ENCODE measurements at regions not wholly inside any gene's neighbourhood (a gene's known extent, or its start where the extent isn't known, plus 50 kb on each side); places are given as distances from the start of the nearest gene placed in this dataset.

DNA sequence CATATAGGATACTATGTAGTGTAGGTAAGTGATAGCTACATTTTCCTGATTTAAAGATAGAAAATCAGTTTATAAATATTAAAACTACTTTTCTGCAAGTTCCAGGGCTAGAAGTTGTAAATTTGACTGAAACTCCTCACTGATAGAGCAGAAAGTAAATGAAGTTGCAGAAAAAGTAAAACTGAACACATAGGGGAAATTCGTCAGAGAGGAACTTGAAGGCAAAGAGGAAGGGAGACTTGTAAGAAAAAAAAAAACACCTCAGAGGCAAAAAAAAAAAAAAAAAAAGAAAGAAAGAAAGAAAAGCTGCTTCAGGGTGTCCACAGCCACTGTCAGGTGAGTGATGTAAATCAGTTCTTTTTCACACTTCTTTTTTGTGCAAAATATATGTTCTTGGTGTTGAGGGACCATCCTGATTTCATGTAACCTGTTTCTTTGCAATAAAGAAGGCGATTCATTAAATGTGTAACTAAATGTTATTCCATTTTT, 336.2 kb upstream of the ZNF462 start:
- DNase-seq (ENCODE audit: low read depth) = no peak

DNA sequence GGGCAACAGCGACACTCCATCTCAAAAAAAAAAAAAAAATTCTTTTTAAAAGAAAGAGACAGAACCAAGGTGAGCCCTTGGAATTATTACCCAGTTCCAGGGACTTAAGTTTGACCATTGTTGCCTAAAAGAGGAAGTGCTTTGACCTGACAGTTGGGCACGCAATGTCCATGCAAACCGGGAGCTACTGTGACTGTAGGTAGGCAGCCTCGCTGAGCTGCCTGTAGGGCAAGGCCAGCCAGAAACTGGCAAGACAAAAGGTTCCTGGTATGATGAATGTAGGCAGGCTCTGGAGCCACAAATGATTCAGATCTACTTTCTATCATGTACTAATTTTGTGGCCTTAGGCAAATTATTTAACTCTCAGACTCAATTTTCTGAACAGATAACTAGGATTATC, 334.8 kb upstream of the ZNF462 start:
- no peak for DNase-seq (ENCODE audit: low read depth)

DNA sequence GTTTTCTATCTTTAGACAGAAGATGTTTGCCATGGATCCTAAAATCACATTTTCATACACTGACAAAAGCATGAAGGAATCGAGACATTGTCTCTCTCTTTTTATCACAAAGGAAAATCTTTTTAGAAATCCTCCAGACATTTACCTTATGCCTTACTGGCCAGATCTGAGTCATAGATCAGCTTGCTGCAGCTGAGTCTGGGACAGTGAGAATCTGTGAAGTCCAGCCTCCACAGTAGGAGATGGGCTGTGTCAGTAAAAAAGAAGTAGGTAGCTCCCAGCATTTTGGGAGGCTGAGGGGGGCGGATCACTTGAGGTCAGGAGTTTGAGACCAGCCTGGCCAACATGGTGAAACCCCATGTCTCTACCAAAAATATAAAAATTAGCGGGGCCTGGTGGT, 333.4 kb upstream of the ZNF462 start:
- DNase-seq (ENCODE audit: low read depth) = no peak

DNA sequence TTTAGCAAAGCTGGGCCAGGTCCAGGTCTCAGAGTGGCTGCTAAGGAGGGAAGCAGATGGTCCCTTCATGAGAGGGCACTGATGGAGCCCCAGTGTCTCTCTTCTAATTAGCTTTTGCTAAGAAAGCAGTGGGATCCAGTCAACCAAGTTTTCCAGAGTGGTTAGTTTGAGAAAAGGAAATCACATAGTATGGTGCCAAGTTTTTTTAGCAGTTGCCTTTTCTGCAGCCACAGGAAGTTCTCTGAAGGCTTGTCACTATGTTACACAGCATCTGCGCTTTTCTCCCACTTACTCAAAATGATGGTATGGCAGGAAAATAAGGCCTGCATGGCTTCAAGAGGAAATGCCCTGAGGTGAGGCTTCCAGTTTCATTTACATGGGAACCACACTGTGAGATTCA, 331.5 kb upstream of the ZNF462 start:
- DNase-seq (ENCODE audit: low read depth) = no peak

DNA sequence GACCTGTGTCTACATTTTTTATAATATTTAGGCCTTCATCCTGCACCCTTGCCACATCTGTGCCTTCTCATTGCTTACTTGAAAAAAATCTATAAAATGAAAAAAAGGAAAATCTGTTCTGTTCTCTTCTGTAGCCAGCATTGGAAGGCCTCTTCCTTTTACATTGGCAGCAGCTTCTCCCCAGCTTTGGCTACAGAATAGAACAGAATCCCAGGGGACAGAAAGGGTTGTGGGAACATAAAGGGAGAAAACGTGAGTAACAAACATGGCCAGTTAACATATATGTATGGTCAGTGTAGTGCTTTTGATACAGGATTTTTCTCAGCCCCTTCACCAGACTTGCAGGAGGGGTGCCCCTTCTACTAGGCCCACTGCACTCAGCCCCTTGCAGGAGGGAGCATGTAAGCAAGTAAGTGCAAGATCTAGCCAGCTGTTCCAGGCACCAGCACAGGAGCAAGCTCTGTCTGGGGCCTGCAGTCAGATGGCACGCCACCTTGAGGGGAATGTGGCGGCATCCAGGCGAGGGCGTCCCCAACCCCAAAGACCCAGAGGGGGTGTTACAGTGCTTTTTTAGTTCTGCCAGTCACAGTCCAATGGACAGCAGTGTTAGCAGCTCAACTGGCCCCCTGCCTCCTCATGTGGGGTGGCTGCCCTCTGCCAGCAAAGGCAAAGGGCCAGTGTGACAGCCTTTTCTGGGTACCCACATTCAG, 330.5 kb upstream of the ZNF462 start:
- DNase-seq (ENCODE audit: low read depth) = no peak

DNA sequence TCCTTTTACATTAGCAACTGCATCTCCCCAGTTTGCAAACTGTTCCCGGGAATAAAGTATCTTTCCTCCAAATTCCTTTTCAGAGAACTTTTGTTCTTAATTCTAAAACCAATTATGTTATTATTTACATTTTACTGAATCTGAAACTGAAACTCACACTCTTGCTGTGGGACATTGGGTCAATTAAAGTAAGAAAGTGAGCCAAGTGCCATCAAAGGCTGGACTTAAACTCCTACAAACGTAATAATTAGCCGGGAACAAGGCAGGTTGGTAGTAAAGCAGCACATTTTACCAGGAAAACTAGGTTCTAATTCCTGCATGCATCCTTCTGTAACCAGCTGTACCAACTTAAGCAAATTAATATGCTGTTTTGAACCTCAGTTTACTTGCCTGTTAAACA, 328.2 kb upstream of the ZNF462 start:
- no peak for DNase-seq (ENCODE audit: low read depth)

DNA sequence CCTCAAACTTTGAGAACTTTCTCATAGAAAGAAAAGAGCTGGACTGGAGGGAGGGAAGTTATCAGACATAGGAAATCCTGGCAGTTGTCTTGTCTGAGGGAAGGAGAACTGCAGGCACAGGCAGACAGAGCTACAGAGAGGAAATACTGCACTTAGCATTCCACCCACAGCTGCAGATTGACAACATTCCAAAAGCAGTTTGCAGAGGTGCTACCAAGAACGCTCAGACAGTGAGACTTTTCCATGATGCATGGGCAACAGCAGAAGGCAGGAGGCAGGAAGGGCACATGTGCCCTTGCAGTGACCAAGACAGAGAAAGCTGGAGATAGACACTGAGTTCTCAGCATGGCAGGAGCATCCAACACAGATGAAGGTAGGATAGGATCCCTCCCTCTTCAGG, 327.5 kb upstream of the ZNF462 start:
- no peak for DNase-seq (ENCODE audit: low read depth)

DNA sequence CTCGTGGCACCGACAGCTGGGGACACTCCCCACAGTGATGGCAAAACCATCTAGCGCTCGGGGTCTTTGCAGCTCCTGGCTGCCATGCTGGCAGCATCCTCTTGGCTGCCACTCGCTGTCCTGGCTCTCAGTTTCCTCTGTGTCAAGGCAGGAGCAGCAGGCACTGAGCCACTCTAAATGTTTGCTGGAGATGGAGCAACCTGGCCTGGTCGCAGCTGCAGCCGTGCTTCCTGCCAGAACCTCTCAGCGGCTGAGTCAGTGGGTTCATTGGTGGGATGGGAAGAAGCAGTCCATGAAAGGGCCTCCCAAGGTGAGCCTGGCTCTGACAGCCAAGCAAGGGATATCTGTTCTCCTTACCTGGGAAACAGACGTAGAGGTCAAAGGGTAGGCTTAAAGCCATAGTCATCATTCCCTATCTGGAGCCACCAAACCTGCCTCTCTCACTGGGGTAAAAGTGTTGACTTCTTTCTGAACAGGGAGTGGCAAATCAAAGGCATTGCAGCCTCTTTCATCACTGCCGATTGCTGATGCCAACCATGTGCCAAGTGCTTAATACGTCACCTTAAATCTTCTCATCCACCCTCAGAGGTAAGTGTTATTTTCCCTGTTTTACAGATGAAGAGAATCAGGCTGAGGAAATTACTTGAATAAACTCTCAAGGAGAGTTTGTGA, 304.8 kb upstream of the ZNF462 start:
- DNase-seq (ENCODE audit: low read depth) = no peak

DNA sequence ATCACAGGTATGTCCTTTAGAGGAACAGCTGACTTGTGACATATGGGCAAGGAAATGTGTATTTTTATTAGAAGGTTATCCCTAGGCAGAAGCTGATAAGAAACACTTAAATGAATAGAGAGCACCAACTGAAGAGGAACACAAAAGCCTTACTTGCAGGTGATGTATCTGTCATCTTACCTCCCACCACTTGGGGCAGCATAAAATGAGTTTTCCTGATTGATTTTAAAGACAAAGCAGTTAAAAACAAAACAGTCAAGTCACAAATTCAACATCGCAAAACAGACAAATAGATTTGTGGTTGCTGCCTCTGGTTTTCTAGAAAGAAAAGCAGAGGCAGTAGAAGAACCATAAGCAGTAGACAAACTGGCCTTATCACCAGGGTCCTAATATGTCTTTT, 302.4 kb upstream of the ZNF462 start:
- no peak for DNase-seq (ENCODE audit: low read depth)

DNA sequence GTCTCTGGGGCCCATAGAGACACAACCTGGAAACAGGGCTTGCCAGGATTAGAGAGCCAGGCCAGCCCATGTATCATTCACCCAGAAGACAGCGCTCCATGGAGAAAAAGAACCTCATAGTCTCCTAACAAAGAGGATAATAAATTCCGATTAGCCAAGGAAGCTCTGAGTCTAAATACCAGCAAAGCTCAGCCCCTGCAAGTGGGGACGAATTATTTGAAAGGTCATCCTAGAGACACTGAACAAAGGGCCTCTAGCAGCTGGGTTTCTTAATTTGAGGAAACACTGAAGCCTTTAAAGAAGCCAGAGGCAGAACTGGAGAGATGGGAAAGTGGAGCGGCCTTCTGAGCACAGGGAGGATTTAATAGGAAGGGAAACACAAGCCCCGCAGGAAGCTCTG, 287.1 kb upstream of the ZNF462 start:
- no peak for DNase-seq (ENCODE audit: low read depth)

DNA sequence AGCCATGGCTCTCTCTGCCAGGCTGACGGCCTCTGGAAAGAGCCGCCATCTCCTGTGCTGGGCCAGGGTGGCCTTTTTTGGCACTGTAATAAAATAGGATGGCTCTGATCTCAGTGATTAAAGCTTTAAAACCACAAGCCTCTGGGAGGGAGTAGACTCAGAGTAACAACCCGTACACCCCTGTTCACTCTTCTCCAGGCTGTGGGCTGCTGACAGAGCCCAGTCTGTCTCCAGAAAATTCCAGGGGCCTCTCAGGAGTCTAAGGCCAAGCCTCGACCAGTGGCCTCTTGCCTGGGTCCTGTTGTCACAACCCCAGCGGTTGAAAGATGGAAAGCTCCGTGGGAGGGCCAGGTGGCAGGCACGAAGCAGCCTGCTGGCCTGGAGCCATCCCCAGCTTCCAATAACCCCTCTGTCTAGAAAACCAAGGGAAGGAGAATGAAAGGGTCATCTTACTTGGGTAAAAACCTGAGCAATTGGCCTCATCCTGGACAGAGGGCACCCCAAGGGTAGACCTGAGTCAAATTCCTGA, 286.7 kb upstream of the ZNF462 start:
- no peak for DNase-seq (ENCODE audit: low read depth)

DNA sequence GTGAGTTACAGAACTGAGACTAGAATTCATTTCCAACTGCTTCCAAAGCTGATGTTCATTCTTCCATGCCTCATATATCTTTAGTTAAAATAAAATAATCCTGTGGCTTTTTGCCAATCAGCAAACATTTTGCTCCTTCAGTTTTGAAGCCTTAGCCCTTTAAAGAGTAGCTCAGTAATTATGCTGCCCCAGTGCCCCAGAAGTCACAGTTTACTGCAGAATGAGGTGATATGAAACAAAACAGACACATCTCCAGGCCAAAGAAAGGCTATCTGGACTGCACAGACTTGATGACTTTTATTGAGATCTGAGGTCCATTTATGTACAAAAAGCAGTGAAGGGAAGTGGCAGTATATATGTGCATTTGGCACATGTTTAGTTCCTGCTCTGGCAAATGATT, 285.8 kb upstream of the ZNF462 start:
- DNase-seq (ENCODE audit: low read depth) = no peak

DNA sequence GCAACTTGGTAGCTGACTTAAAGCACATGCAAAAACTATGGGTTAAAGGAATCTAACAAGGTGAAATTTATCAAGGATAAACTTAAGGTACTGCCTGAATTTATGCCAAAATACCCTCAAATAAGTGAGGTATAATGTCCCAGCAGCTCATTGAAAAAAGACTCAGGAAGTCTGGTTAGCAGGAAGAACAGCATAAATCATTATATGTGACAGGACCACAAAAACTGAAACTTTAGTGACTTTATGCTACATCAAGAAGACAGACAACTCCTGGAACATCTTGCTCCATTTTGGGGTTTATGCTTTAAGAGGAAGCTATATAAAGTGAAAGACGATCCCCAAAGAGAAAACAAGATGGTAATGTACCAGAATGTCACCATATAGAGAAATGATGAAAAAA, 282.4 kb upstream of the ZNF462 start:
- DNase-seq (ENCODE audit: low read depth) = no peak

DNA sequence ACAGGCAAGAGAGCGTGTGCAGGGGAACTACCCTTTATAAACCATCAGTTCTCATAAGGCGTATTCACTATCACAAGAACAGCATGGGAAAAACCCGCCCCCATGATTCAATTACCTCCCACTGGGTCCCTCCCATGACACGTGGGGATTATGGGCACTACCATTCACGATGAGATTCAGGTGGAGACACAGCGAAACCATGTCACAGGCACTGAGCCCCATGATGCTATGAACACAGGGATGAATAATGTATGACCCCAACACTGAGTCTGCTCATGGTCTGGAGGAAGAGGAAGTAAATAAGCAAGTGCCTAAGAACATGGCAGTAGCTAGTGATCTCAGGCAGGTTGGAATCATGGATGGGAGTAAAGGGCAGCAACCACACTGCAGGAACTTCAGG, 281.0 kb upstream of the ZNF462 start:
- no peak for DNase-seq (ENCODE audit: low read depth)

DNA sequence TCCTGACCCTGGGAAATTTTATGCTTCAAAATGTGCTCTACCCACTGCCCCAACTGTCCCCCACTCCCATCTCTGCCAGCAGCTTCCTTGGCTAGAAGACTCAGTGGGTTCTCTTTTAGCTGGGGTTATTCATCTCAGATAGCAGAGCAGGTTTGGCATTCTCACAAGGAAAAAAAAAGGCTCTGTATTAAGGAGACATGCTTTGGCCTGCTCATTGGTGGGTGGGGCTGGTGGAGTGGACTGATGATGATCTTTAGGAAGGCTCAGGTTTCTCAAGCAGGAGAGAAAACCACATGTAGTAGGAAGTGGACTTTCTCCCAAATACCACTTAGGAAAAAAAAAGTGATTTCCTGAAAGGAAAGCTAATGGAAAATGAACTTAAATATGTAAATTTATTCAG, 279.2 kb upstream of the ZNF462 start:
- no peak for DNase-seq (ENCODE audit: low read depth)

DNA sequence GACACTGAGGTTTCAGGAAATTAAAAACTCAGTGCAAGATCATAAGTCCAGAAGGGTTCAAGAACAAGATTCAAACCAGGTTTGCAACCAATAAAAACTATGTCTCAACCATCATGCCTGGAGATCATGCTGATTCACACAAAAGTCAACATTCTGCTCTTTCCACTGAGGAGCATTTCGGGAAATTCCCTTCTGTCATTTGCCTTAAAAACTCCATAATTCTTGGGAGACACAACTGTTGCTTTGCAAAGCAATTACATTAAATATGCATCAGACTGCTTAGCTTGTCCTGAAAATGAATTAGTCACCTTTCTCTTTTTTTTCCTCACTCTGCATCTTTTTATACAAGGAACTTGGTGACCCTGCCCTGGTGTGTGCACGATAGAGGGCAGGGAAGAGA, 275.9 kb upstream of the ZNF462 start:
- no peak for DNase-seq (ENCODE audit: low read depth)

DNA sequence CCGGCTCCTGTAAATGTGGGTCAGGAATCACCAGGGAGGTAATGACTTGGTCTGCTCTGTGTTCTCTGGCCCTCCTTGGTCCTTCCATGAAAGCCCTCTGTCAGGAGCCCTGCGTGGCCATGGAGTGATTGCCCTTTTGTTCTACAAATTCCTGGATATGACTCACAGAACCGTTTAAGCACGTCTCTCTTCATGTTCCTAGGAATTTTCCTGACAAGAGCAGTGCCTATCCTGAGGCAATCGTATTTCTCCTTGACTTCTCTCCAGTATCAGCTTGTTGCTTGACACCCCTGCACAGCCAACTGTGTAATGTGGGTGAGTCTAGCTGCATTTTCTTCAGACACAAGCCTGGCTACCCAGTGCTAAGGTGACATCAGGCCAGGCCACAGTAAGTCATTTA, 274.3 kb upstream of the ZNF462 start:
- DNase-seq (ENCODE audit: low read depth) = no peak

DNA sequence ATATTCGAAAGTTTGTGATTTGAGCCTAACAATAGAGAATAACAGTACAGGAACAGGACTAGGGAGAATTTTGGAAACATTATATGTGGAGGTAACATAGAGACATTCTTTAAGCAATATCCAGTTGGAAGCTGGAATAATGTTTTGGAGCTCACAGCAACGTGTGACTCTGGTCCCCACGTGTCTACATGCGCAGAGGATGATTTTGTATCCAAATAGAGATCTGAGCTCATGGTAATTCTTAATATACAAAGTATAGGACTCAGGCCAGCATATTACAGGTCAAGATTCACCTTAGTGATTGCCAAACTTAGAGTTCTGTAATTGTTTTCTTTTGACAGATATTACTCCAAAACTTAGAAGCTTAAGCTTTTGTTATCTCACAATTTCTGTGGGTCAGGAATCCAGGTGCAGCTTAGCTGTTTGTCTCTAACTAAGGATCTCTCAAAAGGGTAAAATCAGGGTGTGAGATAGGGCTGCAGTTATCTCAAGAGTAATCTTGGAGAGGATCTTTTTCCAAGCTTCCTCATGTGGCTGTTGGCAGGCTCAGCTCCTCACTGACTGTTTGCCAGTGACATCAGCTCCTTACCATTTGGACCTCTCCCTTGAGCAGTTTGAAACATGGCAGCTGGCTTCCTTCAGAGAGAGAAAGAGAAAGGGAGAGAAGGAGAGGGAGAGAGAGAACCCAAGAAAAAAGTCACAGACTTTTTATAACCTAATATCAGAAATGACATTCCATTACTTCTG, 272.0 kb upstream of the ZNF462 start:
- DNase-seq (ENCODE audit: low read depth) = no peak

DNA sequence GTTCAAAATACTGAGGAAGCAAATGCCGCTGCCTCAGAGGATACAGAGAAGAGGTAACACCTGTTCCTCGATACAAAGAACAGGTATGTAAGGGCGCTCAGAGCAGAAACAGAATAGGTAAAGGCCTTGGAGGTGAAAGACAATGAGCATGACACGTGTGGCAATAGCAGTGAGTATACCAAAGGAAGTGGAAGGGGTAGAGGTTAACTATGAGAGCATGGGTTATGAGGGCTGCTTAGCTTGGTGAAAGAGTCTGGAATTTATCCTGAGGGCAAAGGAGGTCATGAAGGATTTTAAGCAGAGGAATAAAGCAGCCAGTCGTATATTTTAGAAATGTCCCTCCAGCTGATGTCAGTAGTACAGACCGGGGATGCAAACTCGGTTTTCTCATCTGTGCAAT, 269.8 kb upstream of the ZNF462 start:
- no peak for DNase-seq (ENCODE audit: low read depth)

DNA sequence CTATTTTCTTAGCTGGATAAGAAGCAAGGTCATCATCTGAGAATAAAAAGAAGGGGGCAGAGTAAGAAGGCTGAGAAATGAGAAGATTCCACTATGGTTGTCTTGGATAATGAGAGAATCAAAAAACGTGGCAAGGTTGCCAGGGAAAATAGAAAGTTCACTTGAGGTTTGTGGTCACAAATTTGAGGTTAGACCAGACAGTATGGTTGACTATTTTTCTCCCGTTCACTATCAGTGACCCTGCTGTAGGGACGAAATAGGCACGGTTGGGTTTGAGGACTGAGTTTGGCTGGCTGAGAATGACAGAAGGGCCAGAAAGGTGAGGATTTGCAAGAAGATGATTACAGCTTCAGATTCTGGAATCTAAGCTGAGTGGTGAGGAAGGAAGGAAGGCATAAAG, 266.0 kb upstream of the ZNF462 start:
- DNase-seq (ENCODE audit: low read depth) = no peak

DNA sequence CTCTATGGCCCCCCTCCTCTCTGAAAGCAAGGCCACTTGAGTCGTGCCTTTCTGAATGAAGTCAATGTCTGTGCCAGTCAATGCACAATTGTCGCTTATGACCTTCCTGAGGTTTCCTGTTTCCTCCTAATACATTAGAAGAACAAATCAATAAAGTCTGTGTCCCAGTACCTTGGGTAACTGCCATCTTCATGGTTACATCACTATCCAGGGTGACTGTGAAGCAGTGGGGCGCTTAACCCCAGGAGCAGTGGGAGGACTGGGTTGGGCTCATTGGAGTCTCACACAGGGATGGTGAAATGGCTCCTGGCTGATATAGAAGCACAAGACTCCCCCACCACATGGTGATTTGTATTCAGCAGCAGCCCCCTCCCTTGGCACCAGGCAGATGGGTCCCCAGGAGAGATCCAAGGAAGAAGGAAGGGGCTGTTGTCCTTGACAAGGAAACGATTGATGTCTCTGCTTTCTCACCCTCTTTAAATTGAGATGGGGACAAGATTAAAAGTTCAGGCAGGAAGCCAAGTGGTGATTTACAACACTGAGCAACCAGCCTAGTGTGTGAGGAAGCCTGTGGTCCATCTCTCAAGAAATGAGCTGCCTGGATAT, 261.9 kb upstream of the ZNF462 start:
- no peak for DNase-seq (ENCODE audit: low read depth)

DNA sequence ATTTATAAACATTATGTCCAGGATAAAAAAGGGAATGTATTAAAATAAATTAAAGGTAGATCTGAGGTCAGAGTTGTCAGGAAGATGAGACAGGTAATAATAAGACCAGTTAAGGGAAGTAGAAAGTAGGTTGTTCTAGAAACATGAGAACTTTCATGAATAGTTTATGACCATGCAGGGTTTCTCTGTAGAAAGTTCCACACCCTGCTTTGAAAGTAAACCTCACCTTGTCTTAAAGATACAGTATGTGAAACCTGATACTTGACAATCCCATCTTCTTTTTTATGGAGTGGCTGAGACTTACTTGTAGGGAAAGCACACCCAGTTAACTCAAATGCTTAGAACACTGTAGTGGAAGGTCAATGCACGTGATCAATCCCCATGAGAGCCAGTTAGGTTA, 260.6 kb upstream of the ZNF462 start:
- no peak for DNase-seq (ENCODE audit: low read depth)

All from stimulated activated CD8-positive, alpha-beta memory T cell treated with anti-CD3 and anti-CD28 coated beads, Interleukin-15, amount 100 ng/mL, for 24 hours (primary cell).